Smooth muscle cell (in vitro differentiated cells): ENCODE measurements at regions not wholly inside any gene's neighbourhood (a gene's known extent, or its start where the extent isn't known, plus 50 kb on each side); places are given as distances from the start of the nearest gene placed in this dataset.

ENCODE experiments used
- DNase-seq: peaks from one replicate; lab custom pipeline; 2025; ENCODE audit not compliant: unreplicated experiment; lab: John Stamatoyannopoulos, UW
- H2AFZ ChIP-seq: fragments of 200-600 bp; sonication (generic); 2 replicates; pipeline ENCODE4 v1.6.0; 2016; ENCODE audit warnings: antibody characterized with exemption, low read depth, mild to moderate bottlenecking
- H3F3A ChIP-seq: fragments of 200-600 bp; sonication (generic); 2 replicates; pipeline ENCODE4 v1.6.0; 2017; ENCODE audit warnings: antibody characterized with exemption, low read depth
- H3K27ac ChIP-seq: fragments of 200-600 bp; sonication (generic); 2 replicates; pipeline ENCODE4 v1.5.1; 2016; ENCODE audit warnings: low read depth, mild to moderate bottlenecking
- H3K27me3 ChIP-seq: fragments of 200-600 bp; sonication (generic); 2 replicates; pipeline ENCODE4 v1.6.1; 2016; ENCODE audit warnings: low read depth, mild to moderate bottlenecking
- H3K36me3 ChIP-seq: fragments of 200-600 bp; sonication (generic); 2 replicates; pipeline ENCODE4 v1.5.1; 2016; ENCODE audit warnings: low read depth
- H3K4me1 ChIP-seq: fragments of 200-600 bp; sonication (generic); 2 replicates; pipeline ENCODE4 v1.5.1; 2016; ENCODE audit warnings: low read depth
- H3K4me2 ChIP-seq: fragments of 200-600 bp; sonication (generic); 2 replicates; pipeline ENCODE4 v1.6.0; 2016; ENCODE audit warnings: mild to moderate bottlenecking
- H3K4me3 ChIP-seq: fragments of 200-600 bp; sonication (generic); 2 replicates; pipeline ENCODE4 v1.5.1; 2016; ENCODE audit warnings: mild to moderate bottlenecking
- H3K79me2 ChIP-seq: fragments of 200-600 bp; sonication (generic); 2 replicates; pipeline ENCODE4 v1.6.0; 2016; ENCODE audit warnings: low read depth, mild to moderate bottlenecking
- H3K9ac ChIP-seq: fragments of 200-600 bp; sonication (generic); 2 replicates; pipeline ENCODE4 v1.6.0; 2016; ENCODE audit warnings: low read depth
- H3K9me3 ChIP-seq: fragments of 200-600 bp; sonication (generic); replicated peaks from 2 replicates; pipeline ENCODE4 v1.5.1; 2016; ENCODE audit warnings: low read depth
- H4K20me1 ChIP-seq: fragments of 200-600 bp; sonication (generic); 2 replicates; pipeline ENCODE4 v1.6.0; 2016; ENCODE audit warnings: low read depth
- WGBS: methylation state at CpG from one replicate; pipeline ENCODE4 v1.1.7; 2016; ENCODE audit warnings: low lambda C conversion rate; 5-methylcytosine and 5-hydroxymethylcytosine counted together
- TF ChIP-seq, protein P1 (sequence below): fragments of 200-600 bp; sonication (generic); IDR thresholded peaks from 2 replicates; pipeline ENCODE4 v1.5.1; 2017; ENCODE audit warnings: borderline replicate concordance, mild to moderate bottlenecking, antibody characterized with exemption; ENCODE audit not compliant: insufficient read depth, poor library complexity, severe bottlenecking

DNA sequence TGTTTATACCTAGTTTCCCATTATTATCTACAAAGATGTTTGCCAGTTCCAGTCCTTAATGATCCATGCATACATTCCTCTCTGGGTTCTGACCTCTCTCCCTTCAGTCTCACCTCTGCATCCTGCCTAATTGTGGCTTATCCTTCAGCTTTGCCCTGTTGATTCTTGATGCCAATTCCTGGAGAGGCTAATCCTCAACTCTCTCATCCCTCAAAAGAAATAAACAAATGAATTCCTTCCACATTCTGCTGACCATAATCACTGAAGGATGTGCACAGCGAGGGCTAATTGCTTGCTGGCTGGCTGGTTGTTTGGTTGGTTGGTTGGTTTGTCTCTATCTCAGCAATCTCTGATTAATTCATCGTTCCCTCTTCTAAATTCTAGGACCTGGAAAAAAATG lies 113.8 kb downstream of the IRS2 start:
- TF ChIP-seq, protein P1, sequence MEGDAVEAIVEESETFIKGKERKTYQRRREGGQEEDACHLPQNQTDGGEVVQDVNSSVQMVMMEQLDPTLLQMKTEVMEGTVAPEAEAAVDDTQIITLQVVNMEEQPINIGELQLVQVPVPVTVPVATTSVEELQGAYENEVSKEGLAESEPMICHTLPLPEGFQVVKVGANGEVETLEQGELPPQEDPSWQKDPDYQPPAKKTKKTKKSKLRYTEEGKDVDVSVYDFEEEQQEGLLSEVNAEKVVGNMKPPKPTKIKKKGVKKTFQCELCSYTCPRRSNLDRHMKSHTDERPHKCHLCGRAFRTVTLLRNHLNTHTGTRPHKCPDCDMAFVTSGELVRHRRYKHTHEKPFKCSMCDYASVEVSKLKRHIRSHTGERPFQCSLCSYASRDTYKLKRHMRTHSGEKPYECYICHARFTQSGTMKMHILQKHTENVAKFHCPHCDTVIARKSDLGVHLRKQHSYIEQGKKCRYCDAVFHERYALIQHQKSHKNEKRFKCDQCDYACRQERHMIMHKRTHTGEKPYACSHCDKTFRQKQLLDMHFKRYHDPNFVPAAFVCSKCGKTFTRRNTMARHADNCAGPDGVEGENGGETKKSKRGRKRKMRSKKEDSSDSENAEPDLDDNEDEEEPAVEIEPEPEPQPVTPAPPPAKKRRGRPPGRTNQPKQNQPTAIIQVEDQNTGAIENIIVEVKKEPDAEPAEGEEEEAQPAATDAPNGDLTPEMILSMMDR: no peak
- Histone ChIP-seq H3K36me3 (no peaks in the 10 kb centered on the region), H3K27ac (no peak overlapping the region), H3K27me3 (no peaks in the 10 kb centered on the region), H3K4me3 (no peak overlapping the region), H3K4me2 (peak overlapping the region; percentile 7), H4K20me1 (no peaks in the 10 kb centered on the region), H3K79me2 (no peaks in the 10 kb centered on the region), H3K9ac (no peak overlapping the region), H2AFZ (no peak overlapping the region), H3F3A (no peaks in the 10 kb centered on the region), H3K4me1 (peaks cover 33% of the 10 kb centered on the region), H3K9me3 (no peaks in the 10 kb centered on the region)
- DNase-seq: no peak
- WGBS: 31% methylated on average over 2 of the region's 2 CpGs

DNA sequence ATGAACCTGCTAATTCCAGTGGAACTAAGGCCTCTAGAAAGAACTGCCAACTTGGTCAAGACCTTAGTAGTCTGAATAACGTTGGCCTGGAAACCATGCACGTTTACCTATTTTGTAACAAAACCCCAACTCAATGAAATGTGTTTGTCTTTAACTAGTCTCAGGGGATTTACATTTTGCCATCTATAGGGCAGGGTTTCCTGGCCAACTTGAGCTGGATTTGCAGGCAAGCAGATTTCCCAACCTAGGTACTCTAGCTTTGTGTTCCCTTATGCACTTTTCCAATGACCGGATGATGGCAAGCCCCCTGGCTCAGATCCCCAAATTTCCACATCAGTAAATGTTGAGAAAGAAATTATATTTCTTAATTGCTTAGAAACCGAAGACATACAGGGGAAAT lies 114.5 kb downstream of the IRS2 start:
- Histone ChIP-seq H3K36me3 (no peaks in the 10 kb centered on the region), H3K4me2 (no peak overlapping the region), H4K20me1 (no peaks in the 10 kb centered on the region), H3F3A (no peaks in the 10 kb centered on the region), H3K79me2 (no peaks in the 10 kb centered on the region), H3K4me3 (no peak overlapping the region), H3K9me3 (no peaks in the 10 kb centered on the region), H2AFZ (no peak overlapping the region), H3K27ac (no peak overlapping the region), H3K27me3 (no peaks in the 10 kb centered on the region), H3K4me1 (peaks cover 35% of the 10 kb centered on the region), H3K9ac (no peak overlapping the region)
- WGBS: 68% methylated on average over 4 of the region's 4 CpGs
- no peak for DNase-seq
- TF ChIP-seq, protein P1: no peak

- Histone ChIP-seq H3F3A (no peaks in the 10 kb centered on the region), H3K27me3 (no peaks in the 10 kb centered on the region), H3K4me3 (no peak overlapping the region), H3K4me1 (peaks cover 35% of the 10 kb centered on the region), H3K9me3 (no peaks in the 10 kb centered on the region), H2AFZ (no peak overlapping the region), H4K20me1 (no peaks in the 10 kb centered on the region), H3K9ac (no peak overlapping the region), H3K4me2 (no peak overlapping the region), H3K79me2 (no peaks in the 10 kb centered on the region), H3K27ac (no peak overlapping the region), H3K36me3 (no peaks in the 10 kb centered on the region)
- TF ChIP-seq, protein P1: no peak
- no peak for DNase-seq
- WGBS: 41% methylated on average over 5 of the region's 5 CpGs
These were observed 115.6 kb downstream of the IRS2 start for GRCh38 chr13:109670776-109671175.

DNA sequence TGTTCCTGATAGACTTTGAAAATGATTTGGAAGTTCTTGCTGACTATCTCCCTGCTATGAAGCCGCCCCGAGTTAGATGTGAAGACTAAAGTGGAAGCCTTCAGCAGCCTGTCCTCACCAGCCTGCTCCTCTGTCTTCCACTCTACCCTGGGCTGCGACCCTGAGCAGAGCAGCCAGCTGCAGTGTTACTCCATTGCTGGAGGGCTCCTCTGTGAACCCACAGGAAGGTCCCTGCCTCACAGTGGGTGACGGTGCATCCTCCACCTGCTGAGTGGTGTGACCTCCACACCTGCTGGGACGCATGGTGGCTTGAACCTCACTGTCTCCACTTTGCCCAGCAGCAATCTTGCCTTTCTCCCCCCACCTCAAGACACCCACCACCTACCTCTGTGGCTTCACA lies 116.4 kb downstream of the IRS2 start:
- H4K20me1 ChIP-seq: no peaks in the 10 kb centered on the region
- WGBS: 92% methylated on average over 5 of the region's 5 CpGs
- no peak overlapping the region for H2AFZ ChIP-seq
- no peak overlapping the region for H3K4me2 ChIP-seq
- H3K4me3 ChIP-seq: no peak overlapping the region
- no peaks in the 10 kb centered on the region for H3F3A ChIP-seq
- no peaks in the 10 kb centered on the region for H3K27me3 ChIP-seq
- H3K9me3 ChIP-seq: no peaks in the 10 kb centered on the region
- no peak for DNase-seq
- no peak overlapping the region for H3K9ac ChIP-seq
- no peaks in the 10 kb centered on the region for H3K36me3 ChIP-seq
- H3K27ac ChIP-seq: no peak overlapping the region
- TF ChIP-seq, protein P1: no peak
- peaks cover 35% of the 10 kb centered on the region for H3K4me1 ChIP-seq
- H3K79me2 ChIP-seq: no peaks in the 10 kb centered on the region
